Skeletal muscle tissue (tissue), 3 donors: ENCODE measurements at regions not wholly inside any gene's neighbourhood (a gene's known extent, or its start where the extent isn't known, plus 50 kb on each side); places are given as distances from the start of the nearest gene placed in this dataset.

Experiments
- H3K27ac ChIP-seq: one replicate; pipeline ENCODE4 v1.7.0; 2013; ENCODE audit warnings: mild to moderate bottlenecking, low read depth, low read length, inconsistent platforms
- H3K27me3 ChIP-seq, 3 donors: one replicate each; pipeline ENCODE4 v1.7.0; 2013; ENCODE audit warnings: low read length in 3 of 3; ENCODE audit not compliant: control insufficient read depth in 3 of 3, insufficient read depth in 3 of 3
- H3K36me3 ChIP-seq, 3 donors: one replicate each; pipeline ENCODE4 v1.7.0; 2013; ENCODE audit warnings: low read length in 3 of 3; ENCODE audit not compliant: control insufficient read depth in 3 of 3, insufficient read depth in 3 of 3
- H3K4me1 ChIP-seq, 3 donors: one replicate each; pipeline ENCODE4 v1.7.0; 2013; ENCODE audit warnings: low read length in 3 of 3, mild to moderate bottlenecking in 3 of 3; ENCODE audit not compliant: control insufficient read depth in 3 of 3, insufficient read depth in 3 of 3
- H3K4me3 ChIP-seq, 3 donors: one replicate each; pipeline ENCODE4 v1.7.0; 2013; ENCODE audit warnings: low read length in 3 of 3
- H3K9ac ChIP-seq, 3 donors: one replicate each; pipeline ENCODE4 v1.7.0; 2013; ENCODE audit warnings: low read length in 3 of 3, mild to moderate bottlenecking in 3 of 3, moderate library complexity in 2 of 3, low read depth in 1 of 3
- H3K9me3 ChIP-seq, 3 donors: one replicate each; pipeline ENCODE4 v1.7.0; 2013; ENCODE audit warnings: low read length in 3 of 3; ENCODE audit not compliant: control insufficient read depth in 3 of 3
- donor health status: Osteomylitis.

DNA sequence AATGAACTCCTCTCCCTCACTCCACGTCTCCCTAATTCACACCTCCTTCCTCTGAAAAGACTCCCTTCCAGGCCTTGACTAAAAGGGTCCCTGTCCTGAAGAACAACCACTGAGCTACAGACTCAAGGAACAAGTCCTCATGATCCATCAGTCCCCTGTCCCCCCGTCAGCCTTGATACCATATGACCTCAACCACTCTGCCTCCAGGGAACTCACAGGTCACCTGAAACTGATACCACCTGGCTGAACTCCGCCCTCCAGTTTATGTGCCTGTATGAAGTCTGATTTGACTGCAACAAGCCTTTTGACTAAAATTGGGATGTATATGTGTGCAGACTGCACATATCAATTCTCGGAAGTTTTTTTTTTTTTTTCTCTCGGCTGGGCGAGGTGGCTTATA lies 88.7 kb downstream of the UGCG start:
- Histone ChIP-seq H3K9me3 (no peaks in the 10 kb centered on the region), H3K27me3 (peaks cover 0 to 3% (median 0%) of the 10 kb centered on the region in 3 donors), H3K9ac (no peak overlapping the region), H3K4me3 (no peak overlapping the region), H3K36me3 (no peaks in the 10 kb centered on the region), H3K4me1 (peaks cover 0 to 4% (median 3%) of the 10 kb centered on the region in 3 donors), H3K27ac (peak overlapping the region; percentile 60)

DNA sequence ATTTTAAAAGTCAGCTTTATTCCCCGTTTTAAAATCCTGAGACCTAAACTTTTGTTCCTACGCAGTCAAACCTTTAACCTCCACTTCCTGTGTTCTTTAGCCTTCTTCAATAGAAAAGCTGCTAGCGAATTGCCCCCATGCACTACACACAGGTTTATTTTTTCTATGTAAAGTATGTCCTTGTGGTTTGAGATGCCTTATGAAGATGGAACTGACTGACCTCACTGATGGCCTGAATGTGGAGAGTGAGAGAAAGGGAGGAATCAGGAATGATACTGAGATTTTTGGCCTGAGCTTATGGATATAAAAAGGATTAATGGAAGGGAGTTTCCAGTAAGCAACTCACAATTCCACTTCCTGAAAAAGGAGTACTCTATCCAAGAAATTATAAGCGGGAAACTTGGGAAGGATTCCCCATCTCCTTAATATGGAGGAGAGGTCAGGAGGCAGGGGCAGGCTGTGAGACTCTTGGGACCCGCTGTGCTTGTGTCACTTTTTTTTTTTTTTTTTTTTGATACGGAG lies 89.5 kb downstream of the UGCG start:
- H3K27ac ChIP-seq, result peak overlapping the region; percentile 60
- no peak overlapping the region for H3K9ac ChIP-seq
- H3K36me3 ChIP-seq, result no peaks in the 10 kb centered on the region
- no peak overlapping the region for H3K4me3 ChIP-seq
- no peaks in the 10 kb centered on the region for H3K9me3 ChIP-seq
- peaks cover 0 to 4% (median 3%) of the 10 kb centered on the region in 3 donors for H3K4me1 ChIP-seq
- peaks cover 0 to 3% (median 0%) of the 10 kb centered on the region in 3 donors for H3K27me3 ChIP-seq
